ENCODE measurements at regions not wholly inside any gene's neighbourhood (a gene's known extent, or its start where the extent isn't known, plus 50 kb on each side); places are given as distances from the start of the nearest gene placed in this dataset.

- Histone ChIP-seq H3K4me1 (peaks cover 0 to 8% (median 0%) of the 10 kb centered on the region in 3 donors), H3K27me3 (peaks cover 0 to 3% (median 0%) of the 10 kb centered on the region in 4 donors), H3K27ac (peak overlapping the region in 1 of 4 donors; percentile 32), H3K9me3 (no peaks in the 10 kb centered on the region), H3K4me3 (no peak overlapping the region), H3K36me3 (no peaks in the 10 kb centered on the region)
- DNase-seq = no peak
- WGBS, 2 donors = 74 to 77% methylated on average over 3 of the region's 3 CpGs
- TF ChIP-seq, protein P1, sequence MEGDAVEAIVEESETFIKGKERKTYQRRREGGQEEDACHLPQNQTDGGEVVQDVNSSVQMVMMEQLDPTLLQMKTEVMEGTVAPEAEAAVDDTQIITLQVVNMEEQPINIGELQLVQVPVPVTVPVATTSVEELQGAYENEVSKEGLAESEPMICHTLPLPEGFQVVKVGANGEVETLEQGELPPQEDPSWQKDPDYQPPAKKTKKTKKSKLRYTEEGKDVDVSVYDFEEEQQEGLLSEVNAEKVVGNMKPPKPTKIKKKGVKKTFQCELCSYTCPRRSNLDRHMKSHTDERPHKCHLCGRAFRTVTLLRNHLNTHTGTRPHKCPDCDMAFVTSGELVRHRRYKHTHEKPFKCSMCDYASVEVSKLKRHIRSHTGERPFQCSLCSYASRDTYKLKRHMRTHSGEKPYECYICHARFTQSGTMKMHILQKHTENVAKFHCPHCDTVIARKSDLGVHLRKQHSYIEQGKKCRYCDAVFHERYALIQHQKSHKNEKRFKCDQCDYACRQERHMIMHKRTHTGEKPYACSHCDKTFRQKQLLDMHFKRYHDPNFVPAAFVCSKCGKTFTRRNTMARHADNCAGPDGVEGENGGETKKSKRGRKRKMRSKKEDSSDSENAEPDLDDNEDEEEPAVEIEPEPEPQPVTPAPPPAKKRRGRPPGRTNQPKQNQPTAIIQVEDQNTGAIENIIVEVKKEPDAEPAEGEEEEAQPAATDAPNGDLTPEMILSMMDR (IDR thresholded peaks at IDR 0.05) = no peak
- no peak for TF ChIP-seq POLR2A (IDR thresholded peaks at IDR 0.05)
- intact Hi-C loops (cut with DNase I) = no loop called here
These were observed 354.2 kb upstream of the ESRRG start for GRCh38 chr1:217077426-217077825.

DNA sequence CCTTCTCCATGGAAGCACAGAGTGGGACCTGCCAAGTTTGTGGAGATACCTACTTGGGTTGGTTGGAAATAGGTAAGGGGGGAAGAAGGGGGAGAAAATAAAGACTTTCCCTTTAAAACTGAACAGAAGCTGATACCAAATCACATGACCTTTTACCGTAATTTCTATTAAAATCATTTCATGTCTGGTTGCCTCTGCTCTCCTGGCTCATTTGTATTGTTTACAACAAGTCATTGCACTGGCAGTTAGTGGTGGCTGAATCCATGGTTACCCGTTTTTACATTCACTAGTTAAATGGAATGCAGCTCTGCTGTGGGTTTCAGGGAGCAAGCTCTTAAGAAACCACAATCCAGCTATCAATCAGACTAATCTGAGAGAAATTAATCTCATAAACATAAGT is 353.7 kb upstream of the ESRRG start:
- 18 to 22% methylated on average over 2 of the region's 2 CpGs for WGBS, 2 donors
- no peak for TF ChIP-seq POLR2A (IDR thresholded peaks at IDR 0.05)
- TF ChIP-seq, protein P1 (IDR thresholded peaks at IDR 0.05) = no peak
- Histone ChIP-seq H3K4me3 (peak overlapping the region in 1 of 4 donors; percentile 19), H3K36me3 (no peaks in the 10 kb centered on the region), H3K4me1 (peaks cover 0 to 8% (median 0%) of the 10 kb centered on the region in 3 donors), H3K27me3 (peaks cover 0 to 3% (median 0%) of the 10 kb centered on the region in 4 donors), H3K27ac (peak overlapping the region in 1 of 4 donors; percentile 32), H3K9me3 (no peaks in the 10 kb centered on the region)
- intact Hi-C loops (cut with DNase I) = no loop called here
- DNase-seq = no peak

- no peaks in the 10 kb centered on the region for H3K36me3 ChIP-seq
- peaks cover 0 to 3% (median 0%) of the 10 kb centered on the region in 4 donors for H3K27me3 ChIP-seq
- H3K9me3 ChIP-seq = no peaks in the 10 kb centered on the region
- H3K4me1 ChIP-seq = peaks cover 0 to 2% (median 0%) of the 10 kb centered on the region in 3 donors
- TF ChIP-seq POLR2A (IDR thresholded peaks at IDR 0.05) = no peak
- TF ChIP-seq, protein P1 (IDR thresholded peaks at IDR 0.05) = no peak
- no peak overlapping the region for H3K4me3 ChIP-seq
- intact Hi-C loops (cut with DNase I) = no loop called here
- H3K27ac ChIP-seq = no peak overlapping the region
- WGBS, 2 donors = 27% methylated on average over 1 of the region's 1 CpG
- DNase-seq = no peak
These were observed 349.7 kb upstream of the ESRRG start for GRCh38 chr1:217072926-217073325.

DNA sequence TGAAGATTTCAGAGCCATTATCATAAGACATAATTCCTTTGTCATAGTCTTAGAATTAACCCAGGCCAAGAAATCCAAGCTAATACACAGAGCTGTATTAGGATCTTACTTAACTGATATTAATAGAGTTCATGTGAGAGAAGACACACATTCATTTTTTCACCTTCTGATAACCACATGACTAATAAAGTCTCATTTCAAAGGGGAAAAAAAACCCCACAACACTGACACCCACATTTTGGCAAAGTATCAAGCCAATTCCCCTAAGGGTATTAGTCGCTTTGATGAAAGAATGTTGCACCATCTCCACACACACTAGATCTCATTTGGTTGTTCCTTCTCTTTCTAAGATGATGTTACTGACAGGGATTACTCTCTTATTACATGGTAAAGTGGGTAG is 344.4 kb upstream of the ESRRG start:
- H3K4me1 ChIP-seq = no peaks in the 10 kb centered on the region
- no peak overlapping the region for H3K4me3 ChIP-seq
- no peaks in the 10 kb centered on the region for H3K36me3 ChIP-seq
- H3K27ac ChIP-seq = no peak overlapping the region
- no peak for TF ChIP-seq POLR2A (IDR thresholded peaks at IDR 0.05)
- TF ChIP-seq, protein P1 (IDR thresholded peaks at IDR 0.05) = no peak
- no peak for DNase-seq
- no peaks in the 10 kb centered on the region for H3K27me3 ChIP-seq
- WGBS, 2 donors = 23 to 27% methylated on average over 1 of the region's 1 CpG
- intact Hi-C loops (cut with DNase I) = no loop called here
- no peaks in the 10 kb centered on the region for H3K9me3 ChIP-seq

- H3K9me3 ChIP-seq = no peaks in the 10 kb centered on the region
- H3K27ac ChIP-seq = no peak overlapping the region
- H3K4me1 ChIP-seq = no peaks in the 10 kb centered on the region
- H3K36me3 ChIP-seq = no peaks in the 10 kb centered on the region
- WGBS, 2 donors = 63 to 77% methylated on average over 3 of the region's 3 CpGs
- H3K4me3 ChIP-seq = no peak overlapping the region
- no peak for TF ChIP-seq POLR2A (IDR thresholded peaks at IDR 0.05)
- TF ChIP-seq, protein P1 (IDR thresholded peaks at IDR 0.05) = no peak
- no peak for DNase-seq
- intact Hi-C loops (cut with DNase I) = no loop called here
- no peaks in the 10 kb centered on the region for H3K27me3 ChIP-seq
These were observed 343.6 kb upstream of the ESRRG start for GRCh38 chr1:217066794-217067193.
